ENCODE measurements at regions not wholly inside any gene's neighbourhood (a gene's known extent, or its start where the extent isn't known, plus 50 kb on each side); places are given as distances from the start of the nearest gene placed in this dataset.

DNA sequence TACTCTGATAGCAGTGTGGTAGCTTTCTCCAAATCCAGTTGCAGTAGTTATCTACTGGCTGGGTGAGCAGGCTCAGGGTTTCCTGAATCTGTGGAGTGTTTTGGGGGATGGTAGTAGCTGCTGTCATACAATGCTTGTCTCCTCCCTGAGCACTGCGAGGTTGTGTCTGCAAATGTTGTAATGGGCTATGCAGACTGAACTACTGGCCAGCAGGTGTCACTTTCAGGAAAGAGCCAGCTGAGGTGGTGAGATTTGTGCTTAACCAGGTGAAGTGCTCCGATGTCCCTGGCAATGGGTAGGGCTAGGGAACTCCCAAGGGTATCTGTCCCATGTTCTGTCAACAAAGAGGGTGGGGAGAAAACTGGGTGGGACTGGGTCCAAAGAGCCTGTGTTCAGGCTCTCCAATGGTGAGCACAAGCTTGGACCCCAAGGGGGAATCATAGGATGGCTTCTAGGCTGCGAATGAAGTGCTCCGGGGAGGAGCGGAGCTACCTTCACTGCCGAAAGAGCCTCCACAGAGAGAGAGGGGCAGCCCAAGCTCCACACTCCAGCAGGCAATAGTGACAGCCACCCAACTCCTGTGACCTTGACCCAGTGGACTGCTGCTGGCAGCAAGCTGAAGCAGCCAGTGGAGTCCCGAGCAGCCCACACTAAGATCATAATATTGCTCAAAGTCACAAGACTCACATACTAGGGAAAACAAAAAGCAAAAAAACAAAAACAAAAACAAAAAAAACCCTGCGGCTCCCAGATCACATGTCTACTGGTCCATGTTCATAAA lies 1324.0 kb upstream of the USP15 start:
- no peak for DNase-seq

DNA sequence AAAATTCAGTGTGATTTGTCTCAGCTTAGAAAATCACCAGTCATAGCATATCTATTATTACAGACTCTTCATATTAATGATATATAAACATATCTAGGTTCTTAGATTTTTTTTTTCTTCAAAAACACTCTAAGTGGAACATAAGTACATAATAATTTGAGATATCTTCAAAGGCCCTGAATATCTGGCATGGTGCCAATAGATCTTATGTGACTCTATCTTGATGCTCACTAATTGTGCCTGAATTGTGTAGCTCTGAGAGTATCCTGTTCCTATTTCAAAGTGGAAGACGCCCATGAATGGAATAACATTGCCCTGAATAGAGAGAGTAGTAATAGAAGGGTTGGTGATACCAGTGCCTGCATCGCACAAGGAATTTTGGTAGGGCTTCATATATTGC lies 1312.7 kb upstream of the USP15 start:
- no peak for DNase-seq

DNA sequence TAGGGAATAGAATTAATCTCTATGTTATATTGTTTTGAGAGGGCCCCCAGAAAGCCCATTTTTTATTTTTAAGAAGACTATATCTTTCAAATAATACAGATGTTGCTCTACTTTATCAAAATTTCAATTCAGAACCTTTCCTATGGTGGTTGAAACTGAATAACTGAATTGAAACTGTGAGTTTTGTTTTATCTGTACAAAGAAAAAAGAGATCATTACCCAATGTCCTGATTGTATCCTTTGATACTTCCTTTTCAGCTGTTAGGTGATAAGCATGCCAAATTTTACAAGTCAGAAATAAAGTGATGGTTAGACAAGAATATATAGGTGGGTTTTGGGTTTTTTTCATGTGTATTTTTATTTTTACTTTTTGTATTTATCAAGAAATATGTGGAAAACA lies 1293.1 kb upstream of the USP15 start:
- no peak for DNase-seq

DNA sequence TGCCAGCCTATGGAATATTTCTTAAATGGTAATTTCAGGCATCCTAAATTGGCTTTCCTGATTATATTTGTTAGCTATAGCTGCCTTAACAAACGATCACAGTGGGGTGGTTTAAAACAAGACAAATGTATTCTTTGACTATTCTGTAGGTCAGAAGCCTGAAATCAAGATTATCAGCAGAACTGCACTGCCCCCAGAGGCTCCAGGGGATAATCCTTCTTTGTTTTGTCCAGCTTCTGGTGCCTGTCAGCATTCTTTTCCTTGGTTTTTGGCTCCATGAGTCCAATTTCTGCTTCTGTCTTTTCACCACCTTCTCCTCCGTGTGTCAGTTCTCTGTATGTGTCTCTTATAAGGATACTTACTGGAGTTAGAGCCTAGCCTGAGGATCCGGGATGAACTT lies 1282.2 kb upstream of the USP15 start:
- DNase-seq = no peak

DNA sequence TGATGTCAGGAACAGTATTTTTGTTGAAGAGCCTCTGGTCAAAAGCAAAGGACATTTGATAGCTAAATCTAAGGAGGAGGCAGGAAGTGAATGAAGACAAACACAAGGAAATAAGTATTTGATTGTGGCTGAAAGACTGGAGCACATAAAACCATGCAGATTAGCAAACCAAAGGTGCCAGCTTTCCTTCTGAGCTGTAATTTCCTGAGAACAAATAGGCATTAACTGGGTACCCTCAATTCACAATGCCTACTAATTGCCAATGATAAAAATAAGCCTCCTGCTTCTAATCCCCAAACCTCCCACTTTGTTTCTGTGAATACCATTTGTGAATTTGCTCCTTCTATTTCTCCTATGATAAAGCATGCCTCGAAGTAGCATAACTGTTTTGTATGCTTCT lies 1279.6 kb upstream of the USP15 start:
- no peak for DNase-seq

DNA sequence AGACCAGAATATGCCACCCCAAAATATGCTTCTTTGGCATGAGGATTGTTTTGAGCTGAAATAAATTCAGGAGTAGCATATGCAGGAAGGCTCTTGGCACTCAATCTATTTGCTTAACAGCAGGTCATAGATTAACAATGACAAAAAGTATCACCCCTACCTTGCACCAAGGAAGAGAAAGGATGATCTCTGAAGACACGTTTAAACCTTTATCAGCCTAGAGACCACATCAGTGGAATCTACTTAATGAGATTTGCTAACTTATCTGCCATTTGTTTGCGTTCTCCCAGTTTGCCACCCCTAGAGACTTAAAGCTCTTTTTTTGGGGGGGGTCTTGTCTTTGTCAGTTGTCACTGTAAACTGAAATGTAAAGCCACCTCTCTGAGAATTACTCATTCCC lies 1278.7 kb upstream of the USP15 start:
- DNase-seq = no peak

DNA sequence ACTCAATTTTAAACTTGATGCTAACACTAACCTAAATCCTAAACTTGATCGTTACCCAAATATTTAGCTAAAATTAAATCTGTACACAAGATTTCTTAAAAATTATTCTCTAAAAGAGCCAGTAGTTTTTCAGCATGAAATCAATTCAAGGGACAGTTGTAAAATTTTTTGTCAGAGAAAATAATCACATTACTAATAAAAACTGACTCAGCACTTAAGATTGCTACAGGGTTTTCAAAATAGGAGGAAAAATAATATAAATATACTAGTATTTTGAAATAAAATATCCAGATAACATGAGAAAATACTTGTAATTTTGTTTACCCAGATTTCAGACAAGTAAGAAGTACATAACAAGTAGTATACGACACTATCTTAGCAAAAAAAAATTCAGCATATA lies 1268.1 kb upstream of the USP15 start:
- no peak for DNase-seq

DNA sequence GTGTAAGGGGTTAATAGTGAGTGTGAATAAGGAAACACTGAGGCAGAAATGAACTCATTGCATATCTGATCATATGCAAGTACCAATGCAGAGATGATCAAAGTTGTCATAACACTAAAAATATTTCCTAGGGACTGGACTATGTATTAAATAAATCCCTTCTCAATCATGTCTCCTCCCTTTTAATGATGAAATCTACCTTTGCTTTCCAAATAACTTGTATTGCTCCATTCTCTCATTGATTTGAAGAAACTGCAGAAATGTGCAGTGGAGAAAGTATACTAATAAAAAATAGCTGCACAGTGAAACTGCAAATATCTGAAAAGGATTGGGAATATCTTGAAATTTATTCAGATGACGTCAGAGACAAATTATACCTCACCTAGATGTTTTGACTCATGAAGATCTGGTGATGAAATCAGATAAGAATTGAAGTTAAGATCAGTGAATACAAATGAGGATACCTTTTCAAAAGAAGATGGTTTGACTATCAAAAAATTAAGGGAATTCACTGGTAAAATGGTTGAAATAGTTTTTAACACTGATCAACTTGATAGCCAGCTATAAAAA lies 1264.9 kb upstream of the USP15 start:
- no peak for DNase-seq

DNA sequence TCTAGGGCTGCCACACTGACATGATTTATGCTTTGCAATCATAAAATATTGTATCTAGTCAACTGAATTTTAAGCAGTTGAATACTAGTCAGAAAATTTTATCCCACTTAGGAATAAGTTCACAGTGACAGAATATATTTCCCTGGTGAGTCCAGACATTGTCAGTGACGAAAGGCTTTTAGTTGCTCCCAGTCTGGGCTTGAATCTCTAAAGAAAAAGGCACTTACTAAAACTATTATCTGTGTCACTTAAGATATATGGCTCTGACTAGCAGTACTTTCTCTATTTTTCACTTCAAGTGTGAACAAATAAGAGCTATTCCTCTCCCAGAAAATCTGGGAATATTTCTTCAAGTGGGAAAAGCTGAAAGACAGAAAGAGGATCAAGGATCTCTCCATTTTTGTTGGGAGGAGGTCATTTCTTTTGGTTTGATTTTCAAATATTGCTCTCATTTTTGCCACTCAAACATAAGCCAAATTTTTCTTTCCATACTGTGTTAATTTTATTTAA lies 1262.3 kb upstream of the USP15 start:
- DNase-seq = no peak

DNA sequence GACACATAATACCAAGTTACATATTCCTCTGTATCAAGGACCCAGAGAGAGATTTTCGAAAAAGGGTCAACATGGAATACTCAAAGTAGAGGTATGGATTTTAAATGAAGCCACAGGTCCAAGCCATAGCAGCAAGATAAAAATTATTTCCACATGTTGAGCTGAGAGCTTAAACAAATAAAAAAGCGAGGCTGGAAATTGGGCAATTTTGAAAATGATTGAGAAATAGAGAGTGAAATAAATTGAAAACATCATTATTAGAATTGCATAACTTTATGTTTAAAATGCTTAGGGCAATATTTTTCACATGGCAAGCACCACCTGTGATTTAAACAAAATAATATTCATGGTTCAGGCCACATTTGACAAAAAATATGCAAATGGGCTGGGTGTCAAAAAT lies 1251.0 kb upstream of the USP15 start:
- no peak for DNase-seq

DNA sequence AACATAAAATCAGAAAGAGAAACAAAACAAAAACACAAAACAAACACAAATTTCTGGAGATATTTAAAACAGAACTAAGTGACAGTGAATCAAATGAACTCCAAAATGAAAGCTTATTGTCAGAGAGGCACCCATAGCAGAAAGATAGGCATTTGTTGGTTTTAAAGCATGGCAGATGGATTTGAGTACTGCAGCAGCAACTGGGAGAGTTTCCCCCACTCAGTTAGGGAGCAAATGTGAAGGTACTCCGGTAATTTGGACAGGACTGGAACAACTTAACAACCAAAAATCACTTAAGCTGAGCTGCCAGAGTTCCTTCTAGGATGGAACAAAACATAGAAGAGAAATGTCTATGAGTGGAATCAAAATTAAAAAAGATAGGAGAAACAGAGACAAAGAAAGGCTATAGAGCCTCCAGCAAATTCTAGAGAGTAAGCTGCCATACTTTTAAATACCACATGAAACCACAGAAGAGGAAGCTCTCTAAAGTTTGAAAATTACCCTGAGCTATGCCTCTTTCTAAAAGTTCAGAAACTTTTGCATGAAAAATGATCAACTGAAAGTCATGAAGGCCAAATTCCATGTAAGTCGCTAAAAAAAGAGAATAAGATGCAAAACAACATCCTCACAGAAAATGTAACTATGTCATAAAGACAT lies 1248.3 kb upstream of the USP15 start:
- no peak for DNase-seq

DNA sequence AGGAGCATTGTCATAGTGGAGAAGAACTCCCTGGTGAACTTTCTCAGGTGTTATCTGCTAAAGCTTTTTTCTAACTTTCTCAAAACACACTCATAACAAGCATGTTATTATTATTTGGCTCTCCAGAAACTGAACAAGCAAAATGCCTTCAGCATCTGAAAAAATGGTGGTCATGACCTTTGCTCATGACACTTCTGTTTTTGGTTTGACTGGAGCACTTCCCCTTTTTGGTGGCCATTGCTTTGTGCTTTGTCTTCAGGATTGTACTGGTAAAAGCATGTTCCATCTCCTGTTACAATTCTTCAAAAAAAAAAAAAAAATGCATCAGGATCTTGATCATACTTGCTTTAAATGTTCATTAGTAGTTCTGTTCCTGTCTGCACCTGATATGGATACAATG lies 1241.6 kb upstream of the USP15 start:
- no peak for DNase-seq

DNA sequence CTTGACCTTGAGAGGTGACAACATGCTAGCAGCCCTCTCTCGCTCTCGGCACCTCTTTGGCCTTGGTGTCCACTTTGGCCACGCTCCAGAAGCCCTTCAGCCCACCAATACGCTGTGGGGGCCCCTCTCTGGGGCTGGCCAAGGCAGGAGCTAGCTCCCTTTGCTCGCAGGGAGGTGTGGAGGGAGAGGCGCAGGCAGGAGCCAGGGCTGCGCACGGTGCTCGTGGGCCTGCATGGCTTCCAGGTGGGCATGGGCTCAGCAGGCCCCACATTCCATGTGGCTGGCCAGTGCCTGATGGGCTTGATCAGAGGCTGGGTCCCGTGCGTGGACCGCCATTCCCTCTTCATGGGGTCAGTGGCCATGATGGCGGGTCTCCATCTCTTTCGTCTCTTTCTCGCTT lies 1237.0 kb upstream of the USP15 start:
- DNase-seq = no peak

DNA sequence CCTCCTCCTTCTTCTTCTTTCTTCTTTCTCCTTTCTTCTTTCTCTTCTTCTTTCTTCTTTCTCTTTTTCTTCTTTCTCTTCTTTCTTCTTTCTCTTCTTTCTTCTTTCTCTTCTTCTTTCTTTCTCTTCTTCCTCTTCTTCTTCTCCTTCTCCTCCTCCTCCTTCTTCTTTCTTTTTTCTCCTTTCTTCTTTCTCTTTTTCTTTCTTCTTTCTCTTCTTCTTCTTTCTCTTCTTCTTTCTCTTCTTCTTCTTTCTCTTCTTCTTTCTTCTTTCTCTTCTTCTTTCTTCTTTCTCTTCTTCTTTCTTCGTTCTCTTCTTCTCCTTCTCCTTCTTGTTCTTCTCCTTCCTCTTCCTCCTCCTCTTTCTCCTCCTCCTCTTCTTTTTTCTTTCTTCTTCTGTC lies 1230.7 kb upstream of the USP15 start:
- DNase-seq = no peak

DNA sequence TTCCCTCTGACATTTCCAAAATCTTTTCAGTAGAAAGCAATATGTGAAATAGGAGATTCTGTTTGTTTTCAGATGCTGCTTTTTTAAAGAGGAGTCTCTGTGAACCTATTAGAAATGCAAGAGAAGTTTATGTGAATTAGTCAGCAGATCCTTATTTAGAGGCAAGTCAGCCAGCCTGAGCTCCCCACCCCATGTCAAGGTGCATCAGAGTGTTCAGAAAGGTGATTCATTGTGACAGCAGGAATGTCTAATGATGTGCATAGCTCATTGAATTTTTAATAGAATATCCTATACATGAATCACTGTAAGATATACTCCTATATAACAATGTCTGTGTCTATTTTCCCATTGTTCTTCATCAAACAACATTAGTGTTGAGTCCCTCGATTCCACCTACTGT lies 1222.4 kb upstream of the USP15 start:
- DNase-seq = no peak

DNA sequence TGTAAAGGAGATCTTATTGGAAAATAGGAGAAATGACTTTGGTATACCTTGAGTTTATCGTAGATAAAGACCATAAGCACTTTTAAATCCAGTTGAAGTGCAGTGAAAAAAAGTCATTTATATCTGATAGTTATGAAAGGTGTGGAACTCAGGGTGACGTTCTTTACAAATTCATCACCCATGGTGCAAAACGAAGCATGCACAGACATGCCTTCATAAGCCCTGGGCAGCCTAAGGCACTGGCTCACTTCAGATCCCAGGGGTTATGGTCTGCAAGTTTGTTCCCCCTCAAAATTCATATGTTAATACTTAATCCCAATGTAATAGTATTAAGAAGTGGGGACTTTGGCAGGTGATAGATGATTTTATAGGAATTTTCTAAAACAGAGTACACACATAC lies 1216.4 kb upstream of the USP15 start:
- no peak for DNase-seq

DNA sequence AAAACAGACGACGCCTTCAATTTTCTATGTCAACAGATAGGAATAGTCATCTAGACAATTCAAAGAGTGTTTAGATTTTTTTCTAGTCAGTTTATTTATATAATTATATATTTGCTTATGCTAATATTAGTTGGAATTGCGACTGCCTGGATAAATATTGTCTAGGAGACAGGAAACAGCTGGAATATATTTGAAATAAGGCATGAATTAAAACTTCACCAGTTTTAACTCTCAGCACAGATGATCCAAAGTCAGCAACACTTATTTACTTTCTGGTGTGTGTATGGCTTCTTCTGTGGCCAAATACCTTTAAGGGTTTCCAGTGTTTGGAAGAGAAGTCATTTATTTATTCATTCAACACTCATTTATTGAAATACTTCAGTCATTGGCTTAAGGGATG lies 1215.4 kb upstream of the USP15 start:
- DNase-seq = no peak

DNA sequence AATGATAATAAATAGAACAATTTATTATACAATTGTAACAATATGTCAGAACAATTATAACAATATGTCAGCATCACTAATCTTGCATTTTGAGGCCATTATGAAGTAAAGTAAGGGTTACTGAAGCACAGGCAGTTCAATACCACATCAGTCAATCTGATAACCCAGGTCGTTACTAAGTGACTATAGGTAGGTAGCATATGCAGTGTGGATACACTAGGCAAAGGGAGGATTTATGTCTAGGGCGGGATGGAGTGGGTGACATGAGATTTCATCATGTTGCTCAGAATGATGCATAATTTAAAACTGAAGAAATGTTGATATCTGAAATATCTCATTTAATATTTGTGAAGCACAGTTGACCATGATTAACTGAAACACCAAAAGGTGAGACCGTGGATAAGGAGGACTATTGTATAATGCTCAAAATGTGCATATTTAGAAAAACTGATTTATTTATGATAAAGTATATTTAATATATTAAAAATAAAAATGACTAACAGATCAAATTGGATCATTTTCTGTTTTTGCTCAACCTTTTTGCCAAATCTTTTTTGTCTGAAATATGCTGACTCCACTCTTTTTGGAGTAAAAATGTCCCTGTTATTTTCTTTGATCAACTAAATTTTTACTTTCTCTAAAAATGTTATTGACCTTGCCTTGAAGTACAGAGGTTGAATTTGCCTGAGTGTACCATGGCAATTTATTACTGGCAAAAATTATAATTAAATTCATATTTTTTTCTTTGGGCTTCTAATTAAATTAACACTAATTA lies 1189.4 kb upstream of the USP15 start:
- no peak for DNase-seq

DNA sequence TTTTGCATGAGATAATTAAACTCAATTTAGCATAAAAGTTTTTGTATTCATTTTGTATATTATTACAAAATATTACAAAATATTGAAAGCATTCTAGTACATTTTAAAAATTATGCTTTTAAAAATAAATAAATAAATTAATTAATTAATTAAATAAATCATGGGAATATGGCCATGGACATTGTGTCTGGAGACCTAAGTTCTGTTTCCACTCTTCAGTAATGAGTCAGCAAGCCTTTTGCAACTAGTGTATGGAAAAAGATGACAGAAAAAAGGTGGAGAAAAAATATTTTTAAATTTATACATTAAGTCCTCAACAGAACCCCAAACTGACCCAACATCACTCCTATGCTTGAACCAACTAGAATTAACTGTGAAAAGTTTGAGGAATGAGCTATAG lies 1187.5 kb upstream of the USP15 start:
- no peak for DNase-seq

DNA sequence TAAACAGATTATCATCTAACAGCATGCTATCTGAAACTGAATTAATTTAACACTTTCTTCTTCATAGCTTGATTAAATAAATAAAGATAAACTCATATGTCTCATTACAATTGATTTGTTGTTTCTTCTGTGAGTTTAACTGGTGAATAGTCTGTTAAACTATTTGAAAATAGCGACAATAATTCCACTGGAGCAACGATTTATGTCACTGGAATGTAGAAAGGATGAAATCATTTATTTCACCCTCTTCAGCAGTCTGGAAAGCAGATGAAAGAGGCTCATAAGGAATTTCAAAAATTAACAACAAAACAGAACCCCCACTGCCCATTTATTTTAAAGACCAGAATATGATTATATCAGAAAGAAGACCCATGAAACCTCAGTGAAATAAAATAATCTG lies 1165.1 kb upstream of the USP15 start:
- DNase-seq = no peak

DNA sequence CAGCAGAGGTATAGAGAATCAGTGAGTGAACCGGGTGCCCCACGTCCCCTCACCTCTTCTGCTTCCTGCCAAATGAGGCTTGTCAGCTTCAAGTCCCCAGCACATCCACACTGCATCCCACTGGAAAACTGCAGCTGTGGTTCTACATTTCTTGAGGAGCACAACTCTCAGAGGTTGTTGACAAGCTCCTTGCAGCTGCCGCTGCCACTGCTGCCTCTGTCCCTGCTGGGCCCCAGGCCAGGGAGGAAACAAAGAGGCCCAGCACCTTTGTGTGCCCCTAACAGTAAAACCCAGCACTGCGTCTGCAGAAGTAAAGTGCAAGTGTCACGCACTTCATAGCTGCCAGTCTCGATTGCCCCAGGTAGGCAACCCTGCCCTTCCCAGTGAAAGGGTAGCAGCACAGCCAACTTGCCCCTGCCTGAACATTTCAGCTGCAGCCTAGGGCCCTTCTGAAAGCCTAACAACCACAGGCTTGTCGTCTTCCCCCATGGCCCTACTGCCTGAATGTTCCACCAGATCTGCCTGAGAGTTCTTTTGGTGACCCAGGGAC lies 1162.1 kb upstream of the USP15 start:
- DNase-seq = no peak

DNA sequence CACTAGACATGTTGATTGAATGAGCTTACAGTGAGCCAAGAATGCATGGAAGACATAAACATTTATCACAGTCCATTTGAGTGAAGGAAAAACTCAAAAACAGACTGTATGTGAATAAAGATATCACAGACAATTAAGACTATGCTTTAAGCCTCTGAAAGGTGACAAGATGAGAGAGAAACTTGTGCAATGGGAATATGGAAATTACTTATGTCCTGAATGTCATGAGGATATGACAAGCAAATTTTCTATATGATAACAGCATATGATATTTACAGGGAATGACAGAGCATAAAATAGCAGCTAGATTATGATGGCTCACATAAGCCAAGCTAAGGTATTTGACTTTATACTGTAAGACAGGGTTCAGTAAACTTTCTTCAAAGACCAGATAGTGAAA lies 1153.1 kb upstream of the USP15 start:
- no peak for DNase-seq

DNA sequence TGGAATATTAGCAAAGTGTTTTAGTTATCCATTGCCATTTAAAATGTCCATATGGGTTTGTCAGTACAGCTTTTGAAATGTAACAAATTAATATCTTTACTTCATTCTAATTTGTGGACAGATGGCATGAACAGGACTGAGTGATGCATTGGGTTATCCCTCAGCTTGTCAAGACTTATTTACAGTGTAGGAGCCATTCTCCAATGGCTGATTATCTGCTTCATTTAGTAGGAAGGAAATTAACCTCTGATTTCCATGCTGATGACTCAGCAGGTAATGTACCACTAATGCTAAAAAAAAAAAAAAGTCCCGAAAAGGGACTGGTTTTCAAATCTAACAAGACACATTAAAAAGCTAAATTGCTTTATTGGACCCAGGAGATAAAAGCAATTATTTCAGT lies 1149.0 kb upstream of the USP15 start:
- no peak for DNase-seq
